ENCODE measurements at regions not wholly inside any gene's neighbourhood (a gene's known extent, or its start where the extent isn't known, plus 50 kb on each side); places are given as distances from the start of the nearest gene placed in this dataset.

- DNase-seq: no peak
- in situ Hi-C loops (cut with HindIII; ENCODE audit: low pct_ligation_motif_present, low pct_unique_long_range_greater_than_20kb, low sequenced_read_pairs): no loop called here
These were observed 195.4 kb downstream of the TBXT start for GRCh38 chr6:165972139-165972802.

GRCh38 chr6:165971202-165971601 lies 196.4 kb downstream of the TBXT start:
- no peak for DNase-seq
- in situ Hi-C loops (cut with HindIII; ENCODE audit: low pct_ligation_motif_present, low pct_unique_long_range_greater_than_20kb, low sequenced_read_pairs): no loop called here

- no peak for DNase-seq
- in situ Hi-C loops (cut with HindIII; ENCODE audit: low pct_ligation_motif_present, low pct_unique_long_range_greater_than_20kb, low sequenced_read_pairs): no loop called here
These were observed 197.7 kb downstream of the TBXT start for GRCh38 chr6:165970001-165970400.

GRCh38 chr6:165969184-165969583 lies 198.5 kb downstream of the TBXT start:
- in situ Hi-C loops (cut with HindIII; ENCODE audit: low pct_ligation_motif_present, low pct_unique_long_range_greater_than_20kb, low sequenced_read_pairs): no loop called here
- no peak for DNase-seq

GRCh38 chr6:165968408-165968807 lies 199.2 kb downstream of the TBXT start:
- no peak for DNase-seq
- in situ Hi-C loops (cut with HindIII; ENCODE audit: low pct_ligation_motif_present, low pct_unique_long_range_greater_than_20kb, low sequenced_read_pairs): no loop called here

- in situ Hi-C loops (cut with HindIII; ENCODE audit: low pct_ligation_motif_present, low pct_unique_long_range_greater_than_20kb, low sequenced_read_pairs): no loop called here
- DNase-seq: peak; percentile 7
These were observed 199.7 kb downstream of the TBXT start for GRCh38 chr6:165967810-165968407.

- no peak for DNase-seq
- in situ Hi-C loops (cut with HindIII; ENCODE audit: low pct_ligation_motif_present, low pct_unique_long_range_greater_than_20kb, low sequenced_read_pairs): no loop called here
These were observed 203.9 kb downstream of the TBXT start for GRCh38 chr6:165963750-165964149.

- DNase-seq: no peak
- in situ Hi-C loops (cut with HindIII; ENCODE audit: low pct_ligation_motif_present, low pct_unique_long_range_greater_than_20kb, low sequenced_read_pairs): no loop called here
These were observed 205.3 kb downstream of the TBXT start for GRCh38 chr6:165962366-165962765.

- DNase-seq: no peak
- in situ Hi-C loops (cut with HindIII; ENCODE audit: low pct_ligation_motif_present, low pct_unique_long_range_greater_than_20kb, low sequenced_read_pairs): no loop called here
These were observed 206.4 kb downstream of the TBXT start for GRCh38 chr6:165961233-165961632.

GRCh38 chr6:165960695-165961094 lies 207.0 kb downstream of the TBXT start:
- in situ Hi-C loops (cut with HindIII; ENCODE audit: low pct_ligation_motif_present, low pct_unique_long_range_greater_than_20kb, low sequenced_read_pairs): no loop called here

GRCh38 chr6:165959627-165960026 lies 208.0 kb downstream of the TBXT start:
- in situ Hi-C loops (cut with HindIII; ENCODE audit: low pct_ligation_motif_present, low pct_unique_long_range_greater_than_20kb, low sequenced_read_pairs): no loop called here
- no peak for DNase-seq

More at GRCh38 chr6:165960695-165961094, 207.0 kb downstream of the TBXT start:
- DNase-seq: no peak

- no peak for DNase-seq
- in situ Hi-C loops (cut with HindIII; ENCODE audit: low pct_ligation_motif_present, low pct_unique_long_range_greater_than_20kb, low sequenced_read_pairs): no loop called here
These were observed 210.8 kb downstream of the TBXT start for GRCh38 chr6:165956874-165957273.

- no peak for DNase-seq
- in situ Hi-C loops (cut with HindIII; ENCODE audit: low pct_ligation_motif_present, low pct_unique_long_range_greater_than_20kb, low sequenced_read_pairs): no loop called here
These were observed 215.1 kb downstream of the TBXT start for GRCh38 chr6:165952514-165952913.

- in situ Hi-C loops (cut with HindIII; ENCODE audit: low pct_ligation_motif_present, low pct_unique_long_range_greater_than_20kb, low sequenced_read_pairs): no loop called here
- DNase-seq: no peak
These were observed 217.3 kb downstream of the TBXT start for GRCh38 chr6:165950316-165950715.

GRCh38 chr6:165949324-165949723 lies 218.3 kb downstream of the TBXT start:
- DNase-seq: no peak
- in situ Hi-C loops (cut with HindIII; ENCODE audit: low pct_ligation_motif_present, low pct_unique_long_range_greater_than_20kb, low sequenced_read_pairs): no loop called here

GRCh38 chr6:165944002-165944466 lies 223.6 kb downstream of the TBXT start:
- in situ Hi-C loops (cut with HindIII; ENCODE audit: low pct_ligation_motif_present, low pct_unique_long_range_greater_than_20kb, low sequenced_read_pairs): no loop called here
- no peak for DNase-seq

GRCh38 chr6:165941786-165942185 lies 225.9 kb downstream of the TBXT start:
- in situ Hi-C loops (cut with HindIII; ENCODE audit: low pct_ligation_motif_present, low pct_unique_long_range_greater_than_20kb, low sequenced_read_pairs): no loop called here
- no peak for DNase-seq

- in situ Hi-C loops (cut with HindIII; ENCODE audit: low pct_ligation_motif_present, low pct_unique_long_range_greater_than_20kb, low sequenced_read_pairs): no loop called here
- no peak for DNase-seq
These were observed 226.3 kb downstream of the TBXT start for GRCh38 chr6:165941249-165941775.

- DNase-seq: no peak
- in situ Hi-C loops (cut with HindIII; ENCODE audit: low pct_ligation_motif_present, low pct_unique_long_range_greater_than_20kb, low sequenced_read_pairs): no loop called here
These were observed 227.3 kb downstream of the TBXT start for GRCh38 chr6:165940366-165940765.

All from ACHN (cell line).